Stimulated activated CD4-positive, alpha-beta T cell treated with anti-CD3 and anti-CD28 coated beads, Interleukin-4, amount 100 ng/mL, for 4 hours (primary cell): ENCODE measurements at regions not wholly inside any gene's neighbourhood (a gene's known extent, or its start where the extent isn't known, plus 50 kb on each side); places are given as distances from the start of the nearest gene placed in this dataset.

Experiments
- DNase-seq, 2 experiments: peaks; one replicate each; pipeline ENCODE4 v3.0.0-alpha.2; 2020

DNA sequence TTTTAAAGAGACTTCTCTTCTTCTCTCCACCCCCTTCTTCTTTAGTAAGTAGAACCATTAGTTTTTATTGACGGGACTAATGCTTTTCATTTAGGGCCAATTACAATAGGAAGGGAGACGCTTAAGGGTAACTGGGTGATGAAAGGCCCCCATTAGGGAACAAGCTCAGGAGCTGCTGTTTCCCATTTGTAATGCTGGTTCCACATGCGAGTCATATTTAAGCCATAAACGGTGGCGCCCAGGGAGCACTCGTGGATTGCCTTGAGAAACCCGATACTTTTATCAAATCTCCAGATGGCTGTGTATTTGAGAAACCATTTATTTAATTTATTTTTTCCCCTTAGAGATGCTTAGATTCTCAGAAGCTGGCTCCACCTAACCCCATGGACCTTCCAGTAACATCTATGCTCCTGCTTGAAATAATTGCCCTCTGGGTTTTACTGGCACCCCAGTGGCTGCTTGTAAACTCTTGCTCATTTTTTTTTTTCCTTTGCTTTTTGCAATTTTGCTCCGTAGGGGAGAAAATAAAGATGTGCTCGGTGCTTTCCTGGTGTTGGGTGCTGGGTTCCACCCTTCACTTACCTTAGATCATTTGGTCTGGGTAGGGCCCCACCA is 124.2 kb upstream of the MSX1 start:
- no peak for DNase-seq

DNA sequence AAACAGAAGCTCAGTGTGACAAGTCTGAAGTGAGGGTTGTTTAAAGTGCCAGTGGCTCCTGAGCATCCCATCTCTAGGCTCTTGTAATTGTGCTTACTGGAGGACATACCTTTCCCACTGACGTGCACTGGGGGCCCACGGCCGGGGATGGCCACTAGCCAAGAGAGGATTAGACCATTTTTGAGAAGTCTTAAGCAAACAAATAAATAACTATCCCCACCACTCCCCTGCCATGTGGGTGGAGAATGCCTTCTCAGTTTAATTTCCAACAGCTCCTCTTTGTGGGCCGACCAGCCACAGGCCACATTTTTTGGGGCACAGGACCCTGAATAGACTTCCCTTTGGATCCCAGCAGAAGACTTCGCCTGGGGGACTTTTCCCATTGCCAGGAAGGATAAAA is 125.0 kb upstream of the MSX1 start:
- DNase-seq, result no peak

DNA sequence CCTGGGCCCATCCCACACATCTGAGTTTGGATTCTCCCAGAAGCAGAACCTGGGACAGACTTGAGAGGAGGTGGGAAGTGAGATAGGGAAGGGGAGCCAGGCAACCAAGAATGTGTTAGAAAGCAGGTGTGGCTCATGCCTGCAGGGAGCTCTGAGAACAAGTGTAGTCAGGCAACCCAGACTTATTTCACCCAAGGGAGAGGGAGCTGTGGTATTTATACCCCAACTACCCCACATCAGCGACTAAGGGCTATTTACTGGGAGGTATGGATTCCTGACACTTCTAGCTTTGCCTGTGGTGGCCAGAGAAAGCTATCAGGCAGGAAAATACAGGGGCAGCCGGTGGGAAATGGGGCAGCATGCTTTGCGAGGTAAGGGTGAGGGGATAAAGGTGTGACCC is 125.8 kb upstream of the MSX1 start:
- no peak for DNase-seq

DNA sequence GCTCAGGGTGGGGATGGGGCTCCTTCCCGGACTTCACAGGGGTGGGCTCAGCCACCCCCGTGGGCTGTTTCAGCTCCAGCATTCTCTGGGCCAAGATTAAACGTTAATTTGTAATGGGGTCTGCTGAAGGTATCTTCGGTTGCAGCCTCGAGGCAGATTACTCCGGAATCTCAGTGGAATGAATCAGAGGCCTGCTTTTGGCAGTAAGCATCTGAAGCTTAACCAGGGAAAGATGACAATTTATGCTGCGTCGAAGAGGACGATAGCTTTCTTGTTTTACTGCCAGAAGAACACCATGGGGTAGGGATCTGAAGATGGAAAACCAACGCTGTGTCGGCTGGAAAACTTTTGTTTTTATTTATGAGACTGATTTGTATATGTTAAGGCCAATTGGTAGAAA is 129.2 kb upstream of the MSX1 start:
- no peak for DNase-seq

DNA sequence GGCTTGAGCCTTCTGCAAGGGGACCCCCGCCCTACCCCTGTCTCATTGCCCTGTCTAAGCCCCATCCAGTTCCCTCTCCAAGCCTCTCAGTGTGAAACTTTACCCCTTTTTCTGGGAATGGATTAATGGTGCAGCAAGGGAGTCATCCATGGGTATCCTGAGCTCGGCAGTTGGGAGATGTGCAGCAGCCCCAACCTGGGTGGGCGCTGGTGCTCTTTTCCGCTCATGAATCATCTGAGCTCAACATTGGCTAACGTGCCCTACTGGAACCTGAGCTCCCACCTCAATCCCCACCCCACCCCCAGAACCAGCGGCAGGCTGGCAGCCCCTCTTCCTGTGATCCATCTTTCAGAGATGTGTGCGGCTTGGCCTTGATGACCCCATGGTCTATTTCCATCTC is 130.3 kb upstream of the MSX1 start:
- DNase-seq, result no peak

DNA sequence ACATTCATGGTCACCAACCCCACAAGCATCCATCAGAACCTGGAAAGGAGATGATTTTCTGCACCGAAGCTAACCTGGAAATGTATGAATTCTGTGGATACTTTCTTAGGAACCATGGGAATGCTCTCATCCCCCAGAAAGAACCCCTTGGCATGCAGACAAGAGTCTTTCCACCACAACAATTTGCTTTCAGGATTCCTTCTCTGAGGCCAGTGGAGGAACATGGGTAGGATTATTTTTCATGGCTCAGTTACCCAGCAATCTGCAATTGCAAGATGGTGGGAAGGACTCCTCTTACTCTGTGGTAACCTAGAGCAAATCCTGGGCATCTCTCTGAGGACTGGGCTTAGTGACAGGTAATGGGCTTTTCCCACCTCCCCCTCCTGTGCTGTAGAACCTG is 131.9 kb upstream of the MSX1 start:
- no peak for DNase-seq

DNA sequence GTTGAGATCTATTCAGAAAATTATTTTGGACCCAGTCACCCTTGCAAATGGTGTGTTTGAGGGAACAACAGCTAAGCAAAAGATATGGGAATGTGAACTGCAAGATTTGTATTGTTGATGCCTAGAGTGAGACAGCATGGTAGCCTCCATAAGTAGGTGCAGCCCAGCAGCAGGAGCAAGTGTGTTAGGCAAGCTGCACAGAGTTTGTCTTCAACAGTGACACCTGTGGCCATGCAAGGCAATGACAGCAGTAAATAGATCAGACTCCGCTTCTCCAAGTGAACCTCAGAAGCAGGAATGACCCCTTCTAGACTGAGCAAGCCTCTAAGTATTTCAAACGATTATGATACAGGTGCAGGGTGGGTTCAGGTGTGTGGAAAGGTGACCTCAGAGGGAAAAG is 133.4 kb upstream of the MSX1 start:
- DNase-seq, result no peak

DNA sequence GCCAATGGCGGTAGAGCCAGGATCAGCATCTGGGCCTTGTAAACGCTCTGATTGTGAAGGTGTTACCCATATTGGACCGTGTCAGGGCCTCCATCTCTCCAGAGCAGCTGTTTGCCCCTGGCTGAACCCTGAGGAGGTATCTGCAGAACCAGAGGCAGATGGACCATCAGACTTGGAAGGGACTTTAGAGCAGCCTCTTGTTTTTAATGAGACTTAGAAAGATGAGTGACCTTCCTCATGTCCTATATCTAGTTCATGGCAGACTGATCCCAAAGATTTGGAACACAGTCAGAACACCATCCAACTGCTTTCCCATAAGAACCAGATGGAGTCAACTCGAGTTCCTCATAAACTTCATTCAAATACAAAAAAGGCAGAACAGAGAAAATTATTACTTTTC is 135.1 kb upstream of the MSX1 start:
- no peak for DNase-seq

DNA sequence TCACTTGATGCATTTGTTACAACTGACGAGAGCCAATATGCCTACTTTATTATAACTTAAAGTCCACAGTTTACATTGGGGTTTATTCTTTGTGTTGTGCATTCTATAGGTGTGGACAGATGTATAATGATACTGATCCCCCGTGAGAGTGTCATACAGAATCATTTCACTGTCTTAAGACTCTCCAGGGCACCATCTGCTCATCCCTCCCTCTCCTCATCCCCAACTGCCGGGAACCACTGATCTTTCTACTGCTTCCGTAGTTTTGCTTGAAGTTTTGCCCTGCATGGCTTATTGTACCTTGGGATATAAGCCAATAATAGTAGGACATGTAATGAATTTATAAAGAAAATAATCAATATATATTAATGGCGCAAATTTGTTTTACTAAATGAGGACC is 137.8 kb upstream of the MSX1 start:
- no peak for DNase-seq

DNA sequence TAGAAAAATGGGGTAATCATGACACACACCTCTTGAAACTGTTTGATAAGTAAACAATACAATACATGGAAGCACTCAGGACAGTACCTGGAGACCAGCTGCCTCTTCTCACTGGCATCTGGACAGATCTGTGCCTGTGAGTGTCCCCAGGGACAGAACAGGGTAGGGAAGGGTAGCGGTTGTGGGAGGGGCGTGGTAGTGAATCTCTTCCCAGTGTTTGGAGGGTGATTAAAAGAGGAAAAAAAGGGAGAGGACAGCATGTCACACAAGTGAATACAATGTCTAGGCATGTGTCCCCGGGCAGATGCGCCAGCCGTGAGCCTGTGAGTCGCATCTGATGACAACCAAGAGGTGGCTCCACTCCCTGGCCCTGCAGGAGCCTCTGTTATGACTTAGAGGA is 138.8 kb upstream of the MSX1 start:
- DNase-seq, result no peak

DNA sequence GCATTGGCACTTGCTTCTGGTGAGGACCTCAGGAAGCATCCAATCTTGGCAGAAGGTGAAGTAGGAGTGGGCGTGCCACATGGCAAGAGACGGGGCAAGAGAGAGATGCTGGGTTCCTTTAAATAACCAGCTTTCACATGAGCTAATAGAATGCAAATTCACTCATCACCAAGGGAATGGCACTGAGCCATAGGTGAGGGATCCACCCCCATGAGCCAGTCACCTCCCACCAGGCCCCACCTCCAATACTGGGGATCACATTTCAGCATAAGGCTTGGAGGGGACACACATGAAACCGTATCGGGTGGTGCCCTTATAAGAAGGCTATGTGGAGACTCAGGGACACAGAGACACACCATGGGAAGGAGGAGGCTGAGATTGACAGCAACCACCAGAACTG is 140.0 kb upstream of the MSX1 start:
- DNase-seq, result no peak

DNA sequence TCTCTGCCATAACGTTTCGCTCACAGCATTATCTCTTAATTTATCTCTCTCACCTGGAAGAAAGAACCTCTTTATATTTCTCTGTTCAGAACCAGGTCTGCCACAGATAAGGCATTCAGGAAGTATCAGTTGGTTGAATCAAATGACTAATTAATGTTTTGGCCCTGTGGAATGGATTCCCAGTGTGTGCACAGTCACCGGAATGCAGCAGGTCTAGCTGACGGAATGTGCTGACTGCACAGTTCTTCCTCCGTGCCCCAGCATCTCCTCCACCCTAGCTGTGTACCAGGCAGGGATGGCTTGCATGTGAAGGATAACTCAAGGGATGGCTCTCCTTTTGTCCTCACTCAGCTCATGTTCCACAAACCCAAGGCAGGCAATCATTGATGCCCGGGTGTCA is 141.8 kb upstream of the MSX1 start:
- no peak for DNase-seq

DNA sequence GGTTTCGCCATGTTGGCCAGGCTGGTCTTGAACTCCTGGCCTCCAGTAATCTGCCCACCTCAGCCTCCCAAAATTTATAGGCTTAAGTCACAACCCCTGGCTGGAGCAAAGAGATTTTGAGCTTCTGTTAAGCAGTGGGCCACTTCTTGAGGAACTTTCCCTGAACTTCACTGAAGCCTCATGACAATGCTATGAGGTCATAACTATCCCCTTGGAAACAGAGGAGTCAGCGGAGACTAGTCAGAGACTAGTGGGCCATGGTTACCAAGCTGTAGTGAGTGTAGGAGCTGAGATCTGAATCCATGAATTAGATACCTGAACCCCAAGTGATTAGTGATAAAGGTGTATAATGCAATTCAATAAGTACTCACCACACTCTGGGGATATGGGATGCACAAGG is 145.1 kb upstream of the MSX1 start:
- no peak for DNase-seq

DNA sequence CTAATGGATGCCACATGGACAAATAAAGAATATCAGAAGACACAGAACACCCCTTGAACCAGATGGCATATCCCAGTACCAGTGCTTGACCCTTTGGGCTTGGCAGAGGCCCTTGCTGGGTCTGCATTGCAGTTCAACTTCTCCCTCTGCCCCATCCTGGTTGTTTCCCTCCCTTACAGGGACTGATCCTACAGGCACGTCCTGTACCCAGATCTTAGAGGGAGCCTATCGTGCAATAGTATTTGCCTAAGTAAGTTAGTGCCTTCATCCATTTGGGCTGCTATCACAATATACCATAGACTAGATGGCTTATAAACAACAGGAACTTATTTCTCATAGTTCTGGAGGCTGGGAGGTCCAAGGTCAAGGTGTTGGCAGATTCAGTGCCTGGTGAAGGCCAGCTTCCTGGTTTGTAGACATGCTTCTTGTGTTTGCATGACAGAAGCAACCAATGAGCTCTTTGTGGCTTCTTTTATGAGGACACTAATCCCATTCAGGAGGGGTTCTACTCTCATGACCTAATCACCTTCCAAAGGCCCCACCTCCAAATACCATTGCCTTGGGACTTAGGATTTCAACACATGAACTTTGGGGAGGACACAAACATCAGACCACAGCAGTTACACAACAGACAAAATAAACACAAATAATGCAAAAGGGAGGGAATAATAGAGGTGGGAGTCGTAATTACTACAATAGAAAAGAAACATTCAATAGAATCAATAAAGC is 146.5 kb upstream of the MSX1 start:
- no peak for DNase-seq

DNA sequence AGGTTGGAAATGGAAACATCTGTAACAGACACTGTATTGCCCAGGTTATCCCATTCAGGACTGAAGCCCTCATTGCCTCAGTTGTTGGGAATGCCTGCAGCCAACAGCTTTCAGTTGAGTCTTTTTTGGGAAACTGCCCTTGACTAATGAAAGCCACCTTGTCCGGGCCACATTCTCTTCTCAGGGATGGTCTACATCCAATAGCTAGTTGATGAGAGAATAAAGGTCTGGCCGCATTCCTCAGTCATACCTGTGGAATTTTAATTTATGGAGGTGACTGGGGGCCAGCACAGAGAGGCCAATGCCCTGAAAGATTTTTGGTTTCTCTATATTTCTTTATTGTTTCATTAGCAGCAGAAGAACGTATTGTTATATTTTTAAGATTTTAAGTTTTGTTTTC is 147.6 kb upstream of the MSX1 start:
- DNase-seq, result no peak

DNA sequence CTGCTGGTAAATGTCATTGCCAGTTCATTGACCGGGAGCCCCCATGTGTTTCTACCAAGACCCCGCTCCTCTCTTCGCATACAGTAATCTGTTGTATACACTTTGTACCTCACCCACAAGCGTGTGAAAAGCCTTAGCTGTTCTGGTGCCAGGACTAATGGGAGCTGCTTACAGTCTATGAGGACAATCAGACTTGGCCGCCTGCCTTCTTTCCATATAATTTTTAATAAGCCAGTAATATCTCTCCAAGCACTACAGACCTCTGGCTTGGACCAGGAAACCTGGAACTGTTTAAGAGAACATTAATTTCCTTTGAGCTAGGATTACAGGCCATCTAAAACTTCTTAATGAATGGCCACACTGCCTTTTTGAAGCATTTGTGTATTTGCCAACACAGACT is 149.7 kb upstream of the MSX1 start:
- no peak for DNase-seq

DNA sequence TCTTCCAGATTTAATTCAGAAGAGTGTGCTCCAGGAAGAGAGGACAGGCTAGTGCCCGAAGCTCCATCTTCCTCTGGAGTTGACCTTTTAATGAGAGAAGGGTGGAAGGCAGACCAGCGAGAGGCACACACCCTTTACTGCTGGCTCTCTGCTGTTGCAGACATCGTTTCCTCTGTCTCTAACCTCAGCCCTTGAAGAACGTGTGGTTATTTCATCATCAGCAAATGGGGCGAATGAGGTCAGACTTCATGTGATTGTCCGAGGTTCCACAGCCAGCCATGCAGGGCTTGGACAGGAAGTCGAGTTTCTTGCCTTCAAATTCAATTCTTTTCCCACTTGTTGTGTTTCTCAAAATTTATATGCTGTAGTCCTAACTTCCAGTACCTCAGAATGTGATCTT is 155.2 kb upstream of the MSX1 start:
- DNase-seq, result no peak

DNA sequence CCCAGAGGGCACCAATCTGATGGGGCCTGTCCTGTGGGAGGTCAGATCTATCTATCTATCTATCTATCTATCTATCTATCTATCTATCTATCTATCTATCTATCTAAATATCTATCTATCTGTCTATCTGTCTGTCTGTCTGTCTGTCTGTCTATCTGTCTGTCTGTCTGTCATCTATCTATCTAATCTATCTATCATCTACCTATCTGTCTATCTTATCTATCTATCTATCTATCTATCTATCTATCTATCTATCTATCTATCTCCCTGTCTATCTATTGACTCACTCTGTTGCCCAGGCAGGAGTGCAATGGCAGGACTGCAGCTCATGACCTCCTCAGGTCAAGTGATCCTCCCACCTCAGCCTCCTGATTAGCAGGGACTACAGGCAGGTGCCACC is 155.7 kb upstream of the STX18 start:
- DNase-seq, result no peak

DNA sequence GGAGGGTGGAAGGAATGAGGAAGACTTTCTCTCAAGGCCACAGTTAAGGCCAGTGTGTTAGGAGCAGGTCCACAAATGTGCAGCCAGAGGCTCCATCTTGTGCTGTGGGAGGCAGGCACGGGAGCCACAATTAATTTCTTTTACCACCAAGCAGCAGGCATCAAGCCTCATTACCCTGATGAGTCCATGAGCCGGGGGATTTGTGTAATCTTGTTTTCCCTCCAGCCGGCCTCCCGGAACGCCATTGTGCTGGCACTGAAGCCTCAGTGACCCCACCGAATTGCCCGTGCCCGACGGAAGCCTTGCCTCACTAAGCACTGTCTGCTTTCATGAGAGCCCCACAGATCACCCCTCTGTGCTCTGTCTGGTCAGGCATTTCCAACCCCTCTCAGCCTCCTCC is 154.7 kb upstream of the STX18 start:
- no peak for DNase-seq

DNA sequence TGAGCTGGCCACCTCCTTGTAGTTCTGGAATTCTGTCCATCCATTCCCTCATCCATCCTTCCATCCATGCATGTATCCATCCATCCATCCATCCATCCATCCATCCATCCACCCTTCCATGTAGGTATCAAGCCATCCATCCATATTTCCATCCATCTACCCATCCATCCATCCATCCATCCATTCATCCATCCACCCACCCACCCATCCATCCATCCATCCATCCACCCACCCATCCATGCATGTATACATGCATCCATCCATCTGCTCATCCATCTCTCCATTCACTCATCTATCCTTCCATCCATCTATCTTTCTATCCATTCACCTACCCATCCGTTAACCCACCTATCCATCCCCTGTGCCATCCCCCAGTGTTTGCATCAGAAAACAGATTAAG is 153.6 kb upstream of the STX18 start:
- DNase-seq, result no peak

DNA sequence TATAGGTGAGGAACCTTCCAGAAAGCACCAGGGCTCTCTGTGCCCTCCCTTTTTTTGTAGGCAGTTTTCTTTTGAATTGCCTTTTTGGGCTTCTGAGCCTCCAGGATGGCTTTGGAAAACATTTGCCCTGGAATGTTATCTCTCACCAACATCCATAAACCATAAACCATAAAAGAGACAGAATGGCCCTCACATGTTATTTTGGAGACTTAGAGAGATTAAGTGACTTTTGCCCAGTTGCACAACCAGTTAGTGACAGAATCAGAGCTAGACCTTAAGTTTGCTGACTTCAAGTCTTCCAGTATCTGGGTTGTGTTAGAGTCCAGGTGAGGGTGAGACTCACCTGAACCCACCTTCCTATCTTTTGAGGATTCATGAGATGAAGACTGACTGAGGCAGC is 153.0 kb upstream of the STX18 start:
- DNase-seq, result no peak

DNA sequence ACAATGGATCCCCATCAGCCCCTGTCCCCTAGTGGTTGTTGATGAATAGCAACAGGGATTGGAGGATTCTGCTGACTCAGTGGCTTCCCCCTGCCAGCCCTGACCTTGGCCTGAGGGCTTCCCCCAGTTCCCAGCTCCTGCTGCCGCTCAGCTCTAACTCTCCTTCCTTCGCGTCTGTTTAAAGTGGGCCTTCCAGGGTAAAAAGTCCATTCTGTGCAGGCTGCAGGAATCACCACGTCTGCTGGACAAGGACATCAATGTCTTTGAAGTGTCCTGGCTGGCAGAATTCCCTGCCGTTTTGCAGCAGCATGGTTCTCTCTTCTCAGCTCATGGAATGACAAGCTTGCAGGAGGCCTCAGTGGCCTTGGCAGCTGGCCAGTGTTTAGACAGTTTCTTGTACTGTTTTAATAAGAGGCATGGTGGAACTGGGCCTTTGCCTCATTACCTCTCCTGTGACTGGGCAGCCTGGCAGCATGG is 152.5 kb upstream of the STX18 start:
- DNase-seq, result no peak

DNA sequence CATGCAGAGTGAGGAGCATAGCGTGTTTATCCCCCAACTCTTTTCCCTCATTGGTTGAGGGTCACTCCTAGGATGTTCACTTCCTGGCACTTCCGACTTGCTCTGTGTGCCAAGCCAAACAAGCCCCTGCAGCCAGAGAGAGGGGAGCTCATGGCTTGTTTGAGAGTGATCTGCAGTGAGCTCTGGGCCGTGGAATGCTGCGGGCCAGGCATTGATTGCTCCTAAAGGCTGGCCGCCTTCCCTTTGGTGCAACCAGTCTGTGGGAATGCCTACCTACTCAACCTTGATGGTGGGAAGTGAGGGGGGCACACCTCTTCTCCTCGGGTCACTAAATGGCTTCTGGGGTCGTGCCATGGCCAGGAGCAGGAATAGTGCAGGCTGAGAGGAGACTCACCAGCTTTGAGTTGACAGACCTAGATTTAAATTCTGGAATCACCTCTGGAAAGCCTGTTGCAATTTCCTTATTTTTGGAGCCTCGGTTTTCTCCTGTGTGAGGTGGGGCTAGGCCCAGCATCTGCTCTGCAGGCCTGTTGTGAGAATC is 152.0 kb upstream of the STX18 start:
- no peak for DNase-seq

DNA sequence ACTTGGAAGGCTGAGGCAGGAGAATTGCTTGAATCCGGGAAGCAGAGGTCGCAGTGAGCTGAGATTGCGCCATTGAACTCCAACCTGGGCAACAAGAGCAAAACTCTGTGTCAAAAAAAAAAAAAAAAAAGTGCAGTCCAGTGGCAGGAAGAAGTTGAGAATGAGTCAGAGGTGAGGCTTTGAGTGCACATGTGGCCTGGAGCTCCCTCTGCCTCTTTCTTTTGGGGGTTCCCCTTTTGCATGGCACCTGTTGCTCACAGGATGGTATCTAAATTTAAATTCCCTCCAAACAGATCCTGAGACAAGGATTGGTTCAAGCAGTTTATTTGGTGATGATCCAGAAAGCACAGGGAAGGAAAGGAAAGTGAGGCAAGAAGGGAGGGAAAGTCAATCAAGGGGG is 151.4 kb upstream of the STX18 start:
- DNase-seq, result no peak

DNA sequence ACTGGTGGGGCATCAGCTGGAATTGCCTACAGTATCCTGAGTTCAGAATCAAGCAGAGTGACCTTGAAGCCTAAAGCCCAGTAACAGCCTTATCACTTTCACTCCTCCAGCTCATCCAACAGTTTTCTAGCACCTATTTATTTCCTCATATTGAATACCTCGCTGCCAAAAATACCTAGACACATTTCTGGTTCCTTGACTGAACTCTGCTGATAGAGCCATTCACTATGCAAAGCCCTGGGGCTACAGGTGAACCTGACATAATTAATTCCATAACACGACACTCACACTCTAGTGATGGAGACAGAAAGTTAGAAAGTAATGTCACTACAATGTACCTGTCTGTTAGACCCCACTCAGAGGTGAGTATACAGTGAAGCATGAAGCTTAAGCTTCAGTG is 149.0 kb upstream of the STX18 start:
- no peak for DNase-seq
